H1 (cell line): ENCODE measurements at regions not wholly inside any gene's neighbourhood (a gene's known extent, or its start where the extent isn't known, plus 50 kb on each side); places are given as distances from the start of the nearest gene placed in this dataset.

Experiments used
- BACH1 ChIP-seq: IDR thresholded peaks from 2 replicates; pipeline ENCODE4 v1.6.1; 2012; ENCODE audit warnings: low read length, improper control_type of control experiment

DNA sequence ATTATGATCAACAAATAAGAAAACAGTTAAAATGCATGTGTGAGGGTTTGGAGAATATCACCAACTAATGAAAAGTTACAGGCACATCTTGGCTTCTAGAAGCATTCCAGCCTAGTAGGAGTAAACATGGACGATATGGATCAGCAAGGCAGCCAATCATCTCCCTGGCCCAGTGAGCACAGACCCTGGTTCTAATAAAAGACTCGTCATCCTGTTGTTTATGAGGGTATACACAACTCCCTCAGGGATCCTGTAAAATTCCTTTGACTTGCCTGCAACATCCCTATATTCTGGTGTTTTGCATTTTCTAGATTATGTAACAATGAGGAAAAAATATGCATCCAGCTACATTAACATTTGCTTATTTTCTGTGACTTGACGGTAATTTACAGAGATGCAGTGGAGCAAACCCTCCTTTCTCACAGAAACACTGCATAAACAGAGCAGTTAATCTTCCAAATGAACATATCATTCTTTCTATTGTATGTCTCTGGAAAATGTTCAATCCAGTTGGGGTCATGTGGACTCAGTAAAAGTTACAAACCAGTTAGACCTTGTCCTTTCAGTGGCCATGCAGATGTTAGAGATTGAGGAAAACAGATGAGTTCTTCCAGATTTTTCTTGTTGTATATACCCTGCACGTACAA is 88.9 kb upstream of the NDP start (continued):
- TF ChIP-seq BACH1 = no peak
- TF ChIP-seq, all 59 proteins: peak for 0
